H1 (cell line): ENCODE measurements at regions not wholly inside any gene's neighbourhood (a gene's known extent, or its start where the extent isn't known, plus 50 kb on each side); places are given as distances from the start of the nearest gene placed in this dataset.

Experiments used
- CBX8 ChIP-seq: fragments of 300-800, 300-1000 bp; sonication (generic); IDR thresholded peaks from 2 replicates; pipeline ENCODE4 v1.7.1; 2016; ENCODE audit warnings: low read depth, low read length, borderline replicate concordance
- EP300 ChIP-seq, 2 experiments: IDR thresholded peaks; 1 replicate in 1 of 2; 2 replicates in 1 of 2; pipeline ENCODE4 v1.6.1; 2011 to 2012; ENCODE audit warnings: low read depth in 2 of 2, low read length in 2 of 2, mild to moderate bottlenecking in 2 of 2, borderline replicate concordance in 1 of 2, inconsistent platforms in 1 of 2, moderate library complexity in 1 of 2
- POLR2A ChIP-seq, 2 experiments: IDR thresholded peaks; 1 replicate in 1 of 2; 2 replicates in 1 of 2; pipeline ENCODE4 v1.6.1; 2011; ENCODE audit warnings: low read depth in 2 of 2, low read length in 2 of 2, mild to moderate bottlenecking in 2 of 2; ENCODE audit errors: control extremely low read depth in 1 of 2
- TF ChIP-seq, protein P1 (sequence below), 3 experiments: IDR thresholded peaks; 1 replicate in 2 of 3; 2 replicates in 1 of 3; pipeline versions ENCODE4 v1.5.1 to v1.6.1; 2011; ENCODE audit warnings: low read length in 3 of 3, mild to moderate bottlenecking in 3 of 3, inconsistent platforms in 2 of 3, low read depth in 1 of 3, moderate library complexity in 1 of 3; ENCODE audit not compliant: insufficient read depth in 1 of 3; ENCODE audit errors: control extremely low read depth in 1 of 3

DNA sequence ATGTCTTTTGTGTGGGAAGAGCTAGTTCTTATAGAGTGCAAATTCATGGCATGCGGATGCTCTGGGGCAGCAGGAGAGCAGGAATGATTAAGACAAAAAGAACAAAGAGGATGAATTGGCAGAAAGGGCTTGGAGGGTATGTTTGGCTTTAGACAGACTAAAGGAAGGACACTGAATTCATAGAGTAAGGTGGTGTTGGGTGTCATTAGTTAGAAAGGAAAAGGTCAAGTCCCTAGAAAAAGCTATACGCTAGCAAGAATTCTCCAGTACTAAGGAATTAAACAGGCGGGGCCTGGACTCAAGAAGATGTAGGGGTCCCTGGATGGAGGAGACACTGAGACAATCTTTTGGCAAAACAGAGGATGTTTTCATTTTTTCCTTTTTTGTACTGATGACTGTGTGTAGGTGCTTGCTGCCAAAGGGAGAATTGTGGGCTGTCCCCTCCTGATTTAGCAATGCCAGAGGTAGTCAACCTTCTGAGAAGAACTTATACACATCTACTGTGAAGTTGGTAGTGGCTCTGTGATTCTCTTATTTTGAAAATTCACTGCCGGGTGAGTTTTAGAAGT lies 391.0 kb downstream of the SPRY1 start:
- TF ChIP-seq CBX8 (no peak), EP300 (IDR thresholded peaks at IDR 0.05; ENCODE audit: borderline replicate concordance in 1 of 2, low read depth in 2 of 2, low read length in 2 of 2) (no peak), POLR2A (IDR thresholded peaks at IDR 0.05; ENCODE audit: control extremely low read depth in 1 of 2, low read depth in 2 of 2, low read length in 2 of 2) (no peak)
- TF ChIP-seq, protein P1, sequence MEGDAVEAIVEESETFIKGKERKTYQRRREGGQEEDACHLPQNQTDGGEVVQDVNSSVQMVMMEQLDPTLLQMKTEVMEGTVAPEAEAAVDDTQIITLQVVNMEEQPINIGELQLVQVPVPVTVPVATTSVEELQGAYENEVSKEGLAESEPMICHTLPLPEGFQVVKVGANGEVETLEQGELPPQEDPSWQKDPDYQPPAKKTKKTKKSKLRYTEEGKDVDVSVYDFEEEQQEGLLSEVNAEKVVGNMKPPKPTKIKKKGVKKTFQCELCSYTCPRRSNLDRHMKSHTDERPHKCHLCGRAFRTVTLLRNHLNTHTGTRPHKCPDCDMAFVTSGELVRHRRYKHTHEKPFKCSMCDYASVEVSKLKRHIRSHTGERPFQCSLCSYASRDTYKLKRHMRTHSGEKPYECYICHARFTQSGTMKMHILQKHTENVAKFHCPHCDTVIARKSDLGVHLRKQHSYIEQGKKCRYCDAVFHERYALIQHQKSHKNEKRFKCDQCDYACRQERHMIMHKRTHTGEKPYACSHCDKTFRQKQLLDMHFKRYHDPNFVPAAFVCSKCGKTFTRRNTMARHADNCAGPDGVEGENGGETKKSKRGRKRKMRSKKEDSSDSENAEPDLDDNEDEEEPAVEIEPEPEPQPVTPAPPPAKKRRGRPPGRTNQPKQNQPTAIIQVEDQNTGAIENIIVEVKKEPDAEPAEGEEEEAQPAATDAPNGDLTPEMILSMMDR (IDR thresholded peaks at IDR 0.05; ENCODE audit: control extremely low read depth in 1 of 3, insufficient read depth in 1 of 3, low read depth in 1 of 3, low read length in 3 of 3) = no peak
